Left renal cortex interstitium (tissue), 4 donors: ENCODE measurements at regions not wholly inside any gene's neighbourhood (a gene's known extent, or its start where the extent isn't known, plus 50 kb on each side); places are given as distances from the start of the nearest gene placed in this dataset.
"Not testable (repeated sequence)": the region's sequence is repeated elsewhere in the genome, so short reads cannot be mapped to it uniquely, and the experiment has no call there.

ENCODE experiments used
- DNase-seq, 4 donors: peaks; one replicate each; pipeline ENCODE4 v3.0.0-alpha.2; 2013; ENCODE audit warnings: low read depth in 4 of 4, low spot score in 2 of 4, missing footprints in 1 of 4

DNA sequence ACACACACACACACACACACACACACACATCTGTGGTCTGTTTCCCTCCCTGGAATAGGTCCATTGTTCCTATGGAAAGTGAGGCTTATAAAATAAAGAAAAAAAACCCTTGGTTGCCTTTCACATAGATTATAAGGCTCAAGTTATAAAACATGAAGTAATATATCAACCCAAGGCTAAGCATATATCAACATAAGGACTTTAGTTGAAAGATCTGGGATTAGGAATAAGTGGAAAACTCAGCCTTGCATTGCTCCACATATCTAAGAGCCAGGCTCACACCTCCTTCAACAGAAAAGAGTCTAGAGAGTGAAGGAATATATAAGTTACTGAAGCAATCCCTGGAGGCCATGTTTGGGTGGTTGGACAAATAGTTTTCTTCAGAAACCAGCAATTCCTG is 235.0 kb downstream of the SUCLG1 start:
- no peak for DNase-seq

- DNase-seq = no peak
These were observed 235.9 kb downstream of the SUCLG1 start for GRCh38 chr2:84223191-84223590.

DNA sequence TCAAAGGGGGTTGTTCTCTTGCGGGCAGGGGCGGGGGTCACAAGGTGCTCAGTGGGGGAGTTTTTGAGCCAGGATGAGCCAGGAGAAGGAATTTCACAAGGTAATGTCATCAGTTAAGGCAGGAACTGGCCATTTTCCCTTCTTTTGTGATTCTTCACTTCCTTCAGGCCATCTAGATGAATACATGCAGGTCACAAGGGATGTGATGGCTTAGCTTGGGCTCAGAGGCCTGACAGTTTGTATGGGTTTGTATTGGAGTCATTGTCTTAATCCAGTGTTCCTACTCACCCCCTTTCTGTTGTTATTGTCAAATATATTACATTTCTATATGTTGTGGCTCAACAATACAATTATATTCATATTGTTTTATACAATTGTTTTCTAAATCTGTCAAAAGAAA is 238.0 kb downstream of the SUCLG1 start:
- not testable (repeated sequence) for DNase-seq

DNA sequence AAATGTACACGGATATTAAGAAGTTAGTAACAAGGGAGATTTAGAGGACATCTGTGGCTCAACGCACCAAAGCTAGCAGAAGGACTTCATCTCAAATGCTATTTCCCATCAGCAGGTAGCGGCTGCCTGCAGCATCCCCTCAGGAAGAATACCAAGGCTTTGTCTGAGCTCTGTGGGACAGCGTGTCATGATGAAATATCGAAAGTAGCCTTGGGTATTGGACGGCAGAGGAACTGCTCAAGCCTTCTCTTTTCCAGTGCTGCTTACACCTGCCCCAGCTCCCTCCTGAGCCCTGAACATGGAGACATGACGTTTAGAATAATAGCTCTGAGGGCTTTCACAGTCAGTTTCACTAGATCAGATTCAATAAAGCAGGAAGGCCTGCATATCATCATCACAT is 241.6 kb downstream of the SUCLG1 start:
- no peak for DNase-seq

GRCh38 chr2:84214455-84214854 is 244.6 kb downstream of the SUCLG1 start:
- DNase-seq = no peak

DNA sequence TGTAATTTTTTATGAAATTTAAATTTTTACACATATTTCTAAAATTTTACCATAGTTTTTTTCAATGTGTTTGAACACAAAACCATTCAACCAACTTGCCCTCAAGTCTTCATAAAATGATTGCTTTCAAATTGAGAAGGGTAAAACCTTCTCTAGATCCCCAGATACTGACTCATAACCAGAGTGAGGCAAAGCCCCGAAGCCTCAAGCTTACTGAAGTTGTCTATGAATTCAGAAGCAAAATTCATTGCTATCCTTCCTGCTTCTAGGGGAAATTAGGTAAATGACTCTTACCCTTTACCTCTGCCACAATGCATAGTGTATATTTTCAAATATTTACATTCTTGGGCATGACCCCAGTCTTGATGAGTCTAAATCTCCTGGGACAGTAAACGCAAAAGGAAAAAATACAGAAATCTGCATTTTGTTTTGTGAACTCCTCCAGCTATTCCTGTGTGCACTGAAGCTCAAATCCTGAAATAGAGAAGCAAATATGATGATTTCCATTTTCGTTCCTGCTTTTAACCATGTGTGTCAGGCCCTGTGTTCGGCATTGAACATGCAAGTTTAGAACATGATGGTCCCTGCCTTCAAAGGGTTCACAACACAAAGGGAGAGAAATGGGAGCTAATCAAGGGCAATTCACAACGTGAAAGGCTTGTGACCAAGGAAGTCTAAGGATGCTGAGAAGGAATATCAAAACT is 246.3 kb downstream of the SUCLG1 start:
- DNase-seq = no peak

GRCh38 chr2:84209941-84210340 is 249.1 kb downstream of the SUCLG1 start:
- no peak for DNase-seq

GRCh38 chr2:84204995-84205394 is 254.1 kb downstream of the SUCLG1 start:
- DNase-seq = no peak

DNA sequence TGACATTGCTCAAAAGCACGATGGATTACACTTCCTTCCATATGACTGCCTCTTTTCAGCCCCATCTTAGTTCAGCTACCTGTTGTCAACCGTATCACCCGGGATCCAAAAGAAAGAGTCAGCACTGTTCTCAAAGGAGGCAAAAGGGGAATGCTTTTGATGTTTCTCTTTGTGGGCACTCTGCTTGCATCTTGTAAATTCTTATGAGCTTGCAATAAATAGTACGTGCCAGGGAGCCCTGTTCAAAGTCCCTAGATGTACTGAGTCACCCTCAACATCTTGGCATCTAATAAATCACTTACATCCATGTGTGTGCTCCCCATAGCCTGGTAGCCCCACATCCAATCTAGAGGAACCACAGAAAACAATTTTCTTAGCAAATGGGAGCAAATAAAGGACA is 256.9 kb downstream of the SUCLG1 start:
- DNase-seq = no peak

DNA sequence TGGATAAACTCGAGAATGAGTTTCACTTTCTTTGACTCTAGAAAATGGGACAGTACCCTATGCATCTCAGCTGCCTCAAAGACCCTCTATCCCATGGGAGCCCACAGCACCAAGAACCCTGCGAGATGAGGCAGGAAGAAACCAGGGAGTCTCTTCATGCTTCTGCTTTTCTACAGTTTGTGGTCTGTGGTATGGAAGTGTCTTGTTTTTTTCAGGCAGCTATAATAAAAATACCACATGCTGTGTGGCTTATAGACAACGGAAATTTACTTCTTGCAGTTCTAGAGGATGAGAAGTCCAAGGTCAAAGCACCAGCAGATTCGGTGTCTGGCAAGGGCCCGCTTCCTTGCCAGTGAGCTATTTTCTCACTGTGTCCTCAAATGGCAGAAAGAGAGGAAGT is 257.9 kb downstream of the SUCLG1 start:
- no peak for DNase-seq

- no peak for DNase-seq
These were observed 261.2 kb downstream of the SUCLG1 start for GRCh38 chr2:84197901-84198300.

DNA sequence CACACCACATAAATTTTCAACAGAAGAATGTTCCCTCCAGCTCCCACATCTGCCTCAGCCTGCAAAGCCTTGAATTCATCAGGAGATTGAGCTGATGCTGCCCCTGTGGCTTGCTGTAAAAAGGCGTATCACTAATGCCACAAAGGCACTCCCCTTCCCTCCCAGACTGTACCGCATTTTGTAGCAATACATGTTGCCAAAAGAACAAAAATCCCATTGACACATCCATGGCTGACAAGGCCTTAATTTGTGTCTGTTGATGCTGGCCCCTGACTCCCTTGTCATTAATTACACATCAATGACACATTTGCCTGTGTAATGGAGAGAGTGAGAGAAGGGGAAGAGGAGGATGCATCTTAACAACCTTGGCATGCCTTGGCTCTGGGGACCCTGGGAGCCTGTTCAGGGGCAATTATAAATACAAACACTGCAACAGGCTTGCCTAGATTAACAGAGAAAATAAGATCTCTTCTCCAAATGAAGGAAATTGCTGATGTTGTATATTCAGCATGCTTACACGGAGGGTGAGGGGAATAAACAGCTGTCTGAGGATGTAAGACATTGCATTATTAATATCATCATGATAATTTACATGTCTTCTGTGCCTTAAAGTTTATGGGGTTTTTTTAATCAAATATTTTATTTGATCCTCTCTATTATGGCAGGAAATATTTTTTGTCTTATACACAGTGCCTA is 264.0 kb downstream of the SUCLG1 start:
- peak in 3 of 4 donors; percentile 14 to 19 (median 15) for DNase-seq

- no peak for DNase-seq
These were observed 264.9 kb downstream of the SUCLG1 start for GRCh38 chr2:84194181-84194580.

DNA sequence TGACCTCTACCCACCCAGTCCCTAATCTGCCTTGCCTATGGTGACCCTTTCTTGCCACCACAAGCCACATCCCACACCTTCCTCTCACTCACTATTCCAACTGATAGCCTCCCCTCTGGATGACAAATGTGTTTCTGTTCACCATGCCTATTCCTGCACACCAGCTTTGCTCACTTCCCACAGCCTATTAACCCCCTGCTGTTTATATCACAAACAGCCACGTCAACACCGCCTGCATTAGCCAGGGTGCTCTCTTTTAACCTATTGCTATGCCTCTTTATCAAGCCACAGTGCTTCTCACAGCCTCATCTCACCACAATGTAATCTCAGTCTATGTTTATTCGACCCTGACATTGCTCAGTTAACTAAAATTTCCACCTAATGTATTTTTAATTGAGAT is 271.8 kb downstream of the SUCLG1 start:
- DNase-seq = no peak

DNA sequence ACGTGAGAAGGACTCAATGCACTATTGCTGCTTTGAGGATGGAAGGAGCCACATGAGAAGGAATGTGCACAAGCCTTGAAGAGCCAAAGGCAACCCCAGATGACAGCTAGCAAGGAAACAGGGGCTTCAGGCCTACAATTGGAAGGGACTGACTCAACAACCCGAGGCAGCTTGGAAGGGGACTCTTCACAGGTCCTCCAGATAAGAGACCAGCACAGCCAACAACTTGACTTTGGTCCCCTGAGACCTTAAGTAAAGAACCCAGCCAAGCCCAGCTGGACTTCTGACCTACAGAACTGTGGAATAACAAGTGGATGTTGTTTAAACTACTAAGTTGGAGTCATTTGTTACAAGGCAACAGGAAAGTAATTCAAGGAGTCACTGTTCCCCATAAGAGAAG is 277.2 kb downstream of the SUCLG1 start:
- no peak for DNase-seq

DNA sequence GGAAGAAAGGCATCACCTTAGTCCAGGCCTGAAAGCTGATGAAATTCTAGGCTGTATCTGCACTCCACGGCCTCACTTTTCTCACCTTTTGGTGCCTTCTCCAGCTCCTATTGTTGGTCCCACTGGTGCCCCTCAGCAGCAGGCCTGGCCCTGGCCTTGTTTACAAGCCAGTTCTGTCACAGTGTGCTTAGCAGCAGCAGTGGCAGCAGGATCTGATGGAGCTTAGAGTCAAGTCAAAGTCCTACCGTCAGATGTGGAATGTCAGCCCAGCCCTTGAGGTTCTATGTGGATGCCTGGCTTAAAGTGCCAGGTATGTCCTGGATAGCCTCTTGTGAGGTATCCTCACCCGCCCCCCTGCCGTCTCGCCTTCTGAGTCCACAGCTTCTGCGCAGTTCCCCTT is 281.3 kb downstream of the SUCLG1 start:
- DNase-seq = no peak

DNA sequence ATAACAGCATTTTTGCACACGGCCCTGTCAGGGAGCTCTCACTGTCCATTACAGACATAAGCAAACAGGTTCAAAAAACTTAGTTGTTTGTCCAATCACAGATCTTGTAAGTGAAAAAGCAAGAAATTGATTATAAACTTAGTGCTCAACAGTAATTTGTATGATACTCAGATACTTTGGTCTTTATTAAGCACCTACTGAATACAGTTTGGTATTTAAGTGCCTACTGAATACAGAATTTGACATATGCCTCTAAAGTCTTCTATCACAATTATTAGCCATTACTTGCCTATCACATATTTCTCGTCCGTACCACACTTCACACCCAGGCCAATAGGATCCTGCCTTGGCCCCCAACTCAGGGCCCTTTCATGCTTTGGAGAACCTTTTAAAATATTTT is 283.1 kb downstream of the SUCLG1 start:
- DNase-seq = no peak

- no peak for DNase-seq
These were observed 283.7 kb downstream of the SUCLG1 start for GRCh38 chr2:84175340-84175739.

GRCh38 chr2:84173041-84173440 is 286.0 kb downstream of the SUCLG1 start:
- DNase-seq = no peak

DNA sequence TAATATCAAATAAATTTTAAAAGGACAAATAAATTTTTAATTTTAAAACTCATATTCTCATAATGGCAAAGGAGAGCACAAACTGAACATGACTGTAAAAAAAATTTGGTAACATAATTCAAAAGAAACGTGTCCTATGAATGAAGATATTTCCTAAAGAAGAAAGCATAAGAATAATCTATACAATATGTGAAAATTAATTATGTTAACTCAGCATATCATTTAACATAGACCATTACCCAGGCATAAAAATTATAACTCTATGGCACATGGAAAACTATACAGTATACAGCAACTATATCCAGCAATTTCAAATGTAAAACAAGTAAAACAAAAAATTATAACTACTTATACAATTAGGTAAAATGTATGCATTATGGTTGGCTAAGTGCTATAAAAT is 288.1 kb downstream of the SUCLG1 start:
- DNase-seq = no peak

GRCh38 chr2:84169871-84170270 is 289.2 kb downstream of the SUCLG1 start:
- no peak for DNase-seq

DNA sequence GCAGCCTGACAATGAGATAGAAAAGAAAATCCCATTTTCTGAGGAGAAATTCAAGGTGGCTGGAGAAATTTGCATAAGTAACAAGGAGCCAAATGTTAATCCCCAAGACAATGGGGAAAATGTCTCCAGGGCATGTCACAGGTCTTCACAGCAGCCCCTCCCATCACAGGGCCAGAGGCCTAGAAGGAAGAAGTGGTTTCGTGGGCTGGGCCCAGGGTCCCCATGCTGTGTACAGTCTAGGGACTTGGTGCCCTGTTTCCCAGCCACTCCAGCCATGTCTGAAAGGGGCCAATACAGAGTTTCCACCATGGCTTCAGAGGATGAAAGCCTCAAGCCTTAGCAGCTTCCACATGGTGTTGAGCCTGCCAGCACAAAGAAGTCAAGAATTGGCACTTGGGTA is 290.5 kb downstream of the SUCLG1 start:
- DNase-seq = not testable (repeated sequence)
